Fibroblast of skin of right quadriceps (primary cell): ENCODE measurements at regions not wholly inside any gene's neighbourhood (a gene's known extent, or its start where the extent isn't known, plus 50 kb on each side); places are given as distances from the start of the nearest gene placed in this dataset.
A peak's percentile ranks its signal among the peaks of the same experiment; 100 is the strongest.

Source experiments
- DNase-seq: peaks from one replicate; pipeline ENCODE4 v3.0.0-alpha.2; 2013

DNA sequence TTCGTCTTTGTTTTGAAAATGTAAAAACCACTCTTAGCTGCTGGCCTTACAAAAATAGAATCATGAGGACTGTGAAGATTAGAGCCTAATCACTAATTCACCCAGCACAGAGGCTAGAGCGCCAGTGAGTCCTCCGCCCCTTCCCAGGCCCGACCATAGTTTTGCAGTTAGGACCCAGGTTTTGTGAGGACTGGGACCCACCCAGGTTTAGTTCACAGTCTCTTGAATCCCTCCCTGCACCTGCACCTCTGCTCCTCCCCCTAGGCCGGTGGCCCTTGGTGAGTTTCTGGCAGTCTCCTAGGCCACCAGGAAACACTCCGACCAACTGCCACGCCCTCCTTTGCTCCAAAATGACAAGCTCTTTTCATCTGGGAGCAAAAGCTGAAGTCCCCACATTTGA, 136.0 kb upstream of the CCDC54 start:
- DNase-seq = no peak

GRCh38 chr3:107242579-107242978, 134.7 kb upstream of the CCDC54 start:
- DNase-seq = no peak

DNA sequence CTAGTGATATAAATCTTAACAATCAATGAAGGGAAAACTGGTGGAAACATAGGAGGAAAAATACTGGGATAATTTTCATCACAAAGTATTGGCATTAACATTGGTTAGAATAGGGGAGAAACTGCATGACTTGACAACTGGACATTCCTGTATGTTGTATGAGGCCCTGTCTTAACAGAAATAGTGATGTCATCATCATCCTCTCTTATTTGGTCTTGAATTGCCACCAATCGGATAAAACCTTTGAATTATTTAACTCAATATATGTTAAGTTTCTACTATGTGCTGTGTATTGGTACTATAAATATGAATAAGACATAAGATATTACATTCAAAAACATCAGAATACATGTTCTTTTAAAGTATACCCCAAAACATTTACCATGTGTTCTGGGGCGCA, 130.1 kb upstream of the CCDC54 start:
- no peak for DNase-seq

DNA sequence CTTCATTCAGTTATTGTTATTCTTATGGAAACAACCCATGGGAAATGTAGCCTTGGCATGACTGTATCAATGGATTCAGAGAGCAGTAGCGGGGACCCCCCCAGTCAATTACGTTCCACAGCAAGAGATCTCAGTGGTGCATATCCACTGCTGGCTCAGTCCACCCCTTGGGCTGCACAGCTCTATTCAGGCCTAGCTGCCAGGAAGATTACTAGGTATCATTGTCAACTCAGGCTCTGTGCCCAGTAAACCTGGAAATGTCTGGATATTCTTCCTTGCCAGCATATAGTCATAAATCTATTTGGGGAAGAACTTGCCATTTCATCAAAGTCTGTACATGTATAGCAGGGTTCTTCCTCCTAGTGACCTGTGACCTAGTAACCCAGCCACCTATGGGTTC, 128.1 kb upstream of the CCDC54 start:
- no peak for DNase-seq

GRCh38 chr3:107250221-107250620, 127.0 kb upstream of the CCDC54 start:
- no peak for DNase-seq

- DNase-seq = no peak
Measured at GRCh38 chr3:107251819-107252218, 125.4 kb upstream of the CCDC54 start.

- DNase-seq = no peak
Measured at GRCh38 chr3:107256963-107257362, 120.3 kb upstream of the CCDC54 start.

- no peak for DNase-seq
Measured at GRCh38 chr3:107258300-107258699, 118.9 kb upstream of the CCDC54 start.

DNA sequence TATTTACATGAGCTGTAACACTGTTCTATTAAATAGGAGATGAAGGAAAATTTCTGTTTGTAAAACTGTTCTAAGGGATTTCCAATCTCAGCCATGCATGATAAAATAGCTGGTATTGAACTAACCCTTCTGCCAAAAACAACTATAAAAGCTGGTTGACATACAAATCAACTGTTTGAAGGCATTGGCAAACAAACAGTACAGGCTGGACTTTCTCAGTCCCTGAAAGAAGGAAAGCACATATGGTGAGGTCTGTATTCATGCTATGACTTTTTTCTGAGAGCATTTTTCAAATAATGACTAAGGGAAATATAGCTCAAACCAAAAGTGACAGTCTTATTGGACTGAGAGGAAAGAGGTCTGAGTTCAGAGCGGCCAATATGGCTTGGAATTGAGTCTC, 117.0 kb upstream of the CCDC54 start:
- DNase-seq = no peak

- DNase-seq = no peak
Measured at GRCh38 chr3:107263269-107264021, 113.8 kb upstream of the CCDC54 start.

DNA sequence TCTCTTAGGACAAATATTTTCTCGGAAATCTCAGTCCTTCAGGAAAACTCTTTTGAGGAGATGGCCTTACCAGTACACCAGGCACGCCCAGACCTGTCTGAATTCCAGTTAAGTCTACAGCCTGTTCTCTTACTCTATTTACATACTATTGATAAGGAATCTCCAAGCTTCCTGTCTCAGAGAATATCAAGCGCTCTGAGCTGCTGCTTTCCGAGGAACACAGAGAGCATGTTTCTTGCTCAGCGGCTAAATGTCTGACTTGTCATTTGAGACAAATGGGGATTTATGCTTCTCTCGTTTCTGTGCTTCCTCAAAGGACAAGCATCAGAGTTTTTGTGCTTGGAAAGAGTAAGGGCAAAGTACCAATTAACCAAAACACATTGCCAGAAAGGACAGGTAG, 112.4 kb upstream of the CCDC54 start:
- no peak for DNase-seq

DNA sequence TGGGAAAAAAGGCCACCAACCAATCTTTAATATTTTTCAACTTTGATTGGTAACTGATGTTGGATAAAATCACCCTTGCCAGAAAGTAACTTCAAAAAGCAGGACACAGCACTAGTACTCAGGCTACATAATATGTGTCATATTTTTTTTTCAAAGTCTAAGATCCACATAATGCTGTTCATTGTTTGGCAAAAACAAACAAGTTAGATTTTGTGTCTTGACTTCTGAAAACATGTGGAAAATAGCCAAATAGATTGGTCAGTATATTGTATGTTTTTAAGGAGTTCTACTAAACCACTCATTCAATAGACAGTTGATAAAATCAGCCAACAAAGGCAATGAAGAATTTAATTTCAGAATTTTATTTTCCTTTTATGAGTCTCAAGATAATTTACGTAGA, 111.7 kb upstream of the CCDC54 start:
- no peak for DNase-seq

DNA sequence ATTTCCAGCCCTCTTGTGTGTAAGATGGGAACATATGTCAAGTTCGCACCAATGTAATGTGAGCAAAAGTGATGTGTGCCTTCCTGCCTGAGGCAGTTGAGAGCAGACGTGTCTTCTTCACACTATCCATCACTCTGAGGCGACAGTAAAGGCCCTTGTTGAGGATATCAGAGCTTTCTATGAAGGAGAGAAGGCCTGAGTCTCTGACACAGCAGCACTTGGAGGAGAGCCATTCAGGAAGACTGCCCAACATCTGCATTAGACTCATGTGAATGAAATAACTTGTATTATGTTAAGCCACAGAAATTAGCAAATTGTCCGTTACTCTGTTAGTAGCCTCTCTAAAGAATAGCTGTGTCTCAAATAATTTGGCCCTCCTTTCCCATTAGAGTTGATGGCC, 108.8 kb upstream of the CCDC54 start:
- DNase-seq = no peak

GRCh38 chr3:107269136-107269535, 108.1 kb upstream of the CCDC54 start:
- DNase-seq = no peak

- peak; percentile 47 for DNase-seq
Measured at GRCh38 chr3:107271787-107272387, 105.4 kb upstream of the CCDC54 start.

DNA sequence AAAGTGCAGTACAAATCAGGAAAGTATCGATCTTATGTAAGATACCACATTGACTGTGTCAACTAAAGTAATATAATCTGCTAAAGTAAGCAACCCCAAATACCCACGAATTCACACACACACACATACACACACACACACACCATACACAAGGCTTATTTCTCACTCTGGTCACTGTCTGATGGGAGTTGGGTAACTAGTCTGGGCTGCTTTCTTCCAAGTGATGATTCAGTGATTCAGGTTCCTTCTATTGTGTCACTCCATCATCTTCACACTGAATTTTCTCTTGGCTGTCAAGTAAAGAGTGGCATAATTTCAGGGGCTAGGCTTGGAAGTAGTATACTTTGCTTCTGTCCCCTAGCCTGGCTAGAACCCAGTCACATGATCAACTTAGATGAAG, 104.8 kb upstream of the CCDC54 start:
- DNase-seq = no peak

DNA sequence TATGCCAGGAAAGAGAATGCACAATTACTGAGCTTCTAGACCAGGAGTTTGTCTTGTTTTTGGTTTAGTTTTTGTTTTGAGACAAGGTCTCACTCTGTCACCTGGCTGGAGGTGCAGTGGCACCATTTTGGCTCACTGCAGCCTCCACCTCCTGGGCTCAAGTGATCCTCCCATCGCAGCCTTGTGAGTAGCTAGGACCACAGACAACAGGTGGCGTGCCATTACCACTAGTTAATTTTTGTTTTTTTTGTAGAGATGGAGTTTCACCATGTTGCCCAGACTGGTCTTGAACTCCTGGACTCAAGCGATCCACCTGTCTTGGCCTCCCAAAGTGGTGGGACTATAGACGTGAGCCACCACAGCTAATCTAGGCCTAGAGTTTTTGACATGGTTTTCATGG, 104.4 kb upstream of the CCDC54 start:
- DNase-seq = no peak

DNA sequence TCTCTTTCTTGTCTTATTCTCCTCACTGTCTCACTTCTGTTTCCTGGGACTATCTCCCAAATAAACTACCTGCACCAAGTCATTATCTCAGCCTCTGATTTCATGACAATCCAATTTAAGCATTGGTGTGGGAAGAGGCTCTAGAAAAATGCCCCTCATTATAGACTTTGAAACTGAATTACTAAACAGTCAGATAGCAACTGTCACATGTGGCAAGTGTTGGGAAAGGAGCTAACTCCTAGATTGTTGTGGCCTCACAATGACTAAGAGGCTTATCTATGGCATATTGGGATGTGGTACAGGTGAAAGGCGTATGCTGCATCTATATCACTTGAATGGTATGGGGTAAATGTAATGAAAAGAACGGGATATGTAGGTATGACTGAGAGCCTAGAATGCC, 103.5 kb upstream of the CCDC54 start:
- DNase-seq = no peak

DNA sequence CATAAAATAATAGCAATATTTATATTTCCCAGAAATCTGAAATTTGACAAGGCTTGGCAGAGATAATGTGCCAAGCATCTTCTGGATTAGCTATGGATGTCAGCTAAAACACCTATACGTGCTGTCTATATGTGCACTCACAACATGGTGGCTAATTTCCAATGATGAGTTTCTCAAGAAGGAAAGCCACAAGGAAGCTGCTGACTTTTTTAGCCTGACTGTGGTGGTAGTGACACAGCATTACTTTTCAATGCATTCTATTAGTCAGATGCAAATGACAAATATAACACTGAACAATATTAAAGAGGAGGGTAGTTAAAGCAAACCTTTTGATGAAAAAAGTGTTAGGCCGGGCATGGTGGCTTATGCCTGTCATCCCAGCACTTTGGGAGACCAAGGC, 101.7 kb upstream of the CCDC54 start:
- DNase-seq = no peak

DNA sequence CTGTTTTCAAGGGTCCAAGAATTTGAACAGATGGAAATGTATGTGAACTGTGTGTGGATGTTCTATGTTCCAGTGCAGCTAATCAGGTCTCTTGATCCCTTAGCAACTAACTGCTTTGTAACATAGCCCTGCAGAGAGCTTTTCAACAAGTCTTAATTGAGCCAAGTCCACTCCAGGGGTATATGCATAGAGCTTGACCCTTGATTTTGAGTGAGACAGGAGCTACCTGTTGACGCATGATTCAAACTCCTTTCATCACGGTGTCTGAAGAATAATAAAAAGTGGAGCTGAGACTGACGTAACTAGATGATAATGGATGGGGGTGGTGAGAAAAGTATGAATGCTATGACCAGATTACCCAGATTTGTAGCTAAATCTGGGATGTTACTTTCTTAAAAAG, 93.3 kb upstream of the CCDC54 start:
- DNase-seq = peak; percentile 11

DNA sequence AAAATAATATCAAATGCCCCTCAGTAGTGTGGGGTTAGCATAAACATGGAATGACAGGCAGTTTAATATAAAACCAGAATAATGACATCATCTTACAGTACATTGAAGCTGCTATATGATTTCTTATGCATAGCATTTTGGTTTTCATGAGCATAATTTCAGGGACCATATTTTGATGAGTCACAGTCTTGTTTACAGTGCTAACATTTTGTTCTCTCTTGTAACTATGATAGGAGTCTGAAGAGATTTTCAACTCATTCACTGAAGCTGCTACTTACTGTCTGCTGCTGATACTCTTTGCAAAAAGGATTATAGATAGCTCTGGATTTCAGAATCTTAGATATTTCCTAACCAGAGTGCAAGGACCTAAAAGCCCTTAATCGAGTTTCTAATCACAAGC, 92.6 kb upstream of the CCDC54 start:
- peak; percentile 8 for DNase-seq

- no peak for DNase-seq
Measured at GRCh38 chr3:107285197-107285596, 92.0 kb upstream of the CCDC54 start.

GRCh38 chr3:107289354-107289753, 87.9 kb upstream of the CCDC54 start:
- DNase-seq = no peak

DNA sequence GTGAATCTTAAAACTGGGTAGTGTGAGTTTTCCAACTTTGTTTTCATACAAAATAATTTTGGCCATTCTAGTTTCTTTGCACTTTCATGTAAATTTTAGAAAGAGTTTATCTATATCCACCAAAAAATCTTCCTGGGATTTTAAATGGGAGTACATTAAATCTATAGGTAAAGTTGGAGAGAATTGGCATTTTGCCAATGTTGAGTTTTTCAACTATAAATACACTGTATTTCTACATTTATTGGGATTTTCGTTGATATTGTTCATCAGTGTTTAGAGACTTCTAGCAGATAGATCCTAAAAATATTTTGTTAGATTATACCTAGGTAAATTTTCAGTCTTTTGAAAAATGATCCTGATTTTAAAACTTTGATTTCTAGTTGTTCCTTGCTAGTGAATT, 83.1 kb upstream of the CCDC54 start:
- DNase-seq = no peak

DNA sequence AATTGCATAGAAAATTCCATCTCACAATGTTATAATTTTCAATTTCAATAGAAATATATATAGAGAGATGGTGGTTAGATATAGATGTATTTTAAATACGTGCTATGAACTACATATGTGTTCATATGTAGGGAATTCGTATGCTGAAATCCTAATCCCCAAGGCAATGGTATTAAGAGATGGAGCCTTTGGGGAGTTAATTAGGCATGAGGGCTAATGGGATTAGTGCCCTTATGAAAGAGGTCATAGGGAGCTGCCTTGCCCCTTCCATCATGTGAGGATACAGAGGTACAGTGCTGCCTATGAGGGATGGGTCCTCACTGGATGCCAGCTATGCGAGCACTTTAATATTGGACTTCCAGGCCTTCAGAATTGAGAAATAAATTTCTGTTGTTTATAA, 79.6 kb upstream of the CCDC54 start:
- DNase-seq = no peak
